GM19239 (cell line): ENCODE measurements at regions not wholly inside any gene's neighbourhood (a gene's known extent, or its start where the extent isn't known, plus 50 kb on each side); places are given as distances from the start of the nearest gene placed in this dataset.

Experiments used
- DNase-seq: peaks from one replicate; pipeline ENCODE4 v3.0.0; 2011; ENCODE audit warnings: low spot score; ENCODE audit not compliant: insufficient read length
- FAIRE-seq: peaks from 2 replicates; lab custom pipeline; 2011; peaks lifted over from hg19 to GRCh38; lab: Jason Lieb, UNC

GRCh38 chr6:126267626-126268025 is 72.3 kb upstream of the CENPW start:
- FAIRE-seq (no peak), DNase-seq (no peak)

GRCh38 chr6:126268092-126268491 is 71.8 kb upstream of the CENPW start:
- DNase-seq, result no peak
- FAIRE-seq, result no peak

- no peak for DNase-seq
Observed at GRCh38 chr6:126280287-126280686, 59.6 kb upstream of the CENPW start.

GRCh38 chr6:126285871-126286365 is 54.0 kb upstream of the CENPW start:
- DNase-seq (no peak), FAIRE-seq (no peak)

More at GRCh38 chr6:126280287-126280686, 59.6 kb upstream of the CENPW start:
- FAIRE-seq, result no peak
